Kidney epithelial cell (primary cell): ENCODE measurements at regions not wholly inside any gene's neighbourhood (a gene's known extent, or its start where the extent isn't known, plus 50 kb on each side); places are given as distances from the start of the nearest gene placed in this dataset.

ENCODE experiments used
- DNase-seq: peaks from one replicate; pipeline ENCODE4 v3.0.0-alpha.2; 2010; ENCODE audit warnings: low read depth
- H3K27me3 ChIP-seq: 2 replicates; pipeline ENCODE4 v1.6.0; 2011; ENCODE audit warnings: low read length; ENCODE audit not compliant: control insufficient read depth, insufficient read depth
- H3K36me3 ChIP-seq: 2 replicates; pipeline ENCODE4 v1.5.1; 2011; ENCODE audit warnings: low read length; ENCODE audit not compliant: control insufficient read depth, insufficient read depth
- H3K4me3 ChIP-seq: 2 replicates; pipeline ENCODE4 v1.5.1; 2011; ENCODE audit warnings: low read depth, mild to moderate bottlenecking, control low read depth, low read length
- TF ChIP-seq, protein P1 (sequence below): IDR thresholded peaks from 2 replicates; pipeline ENCODE4 v1.5.1; 2011; ENCODE audit warnings: mild to moderate bottlenecking, moderate library complexity, low read length, control low read depth, inconsistent platforms; ENCODE audit not compliant: insufficient read depth, poor library complexity, severe bottlenecking

DNA sequence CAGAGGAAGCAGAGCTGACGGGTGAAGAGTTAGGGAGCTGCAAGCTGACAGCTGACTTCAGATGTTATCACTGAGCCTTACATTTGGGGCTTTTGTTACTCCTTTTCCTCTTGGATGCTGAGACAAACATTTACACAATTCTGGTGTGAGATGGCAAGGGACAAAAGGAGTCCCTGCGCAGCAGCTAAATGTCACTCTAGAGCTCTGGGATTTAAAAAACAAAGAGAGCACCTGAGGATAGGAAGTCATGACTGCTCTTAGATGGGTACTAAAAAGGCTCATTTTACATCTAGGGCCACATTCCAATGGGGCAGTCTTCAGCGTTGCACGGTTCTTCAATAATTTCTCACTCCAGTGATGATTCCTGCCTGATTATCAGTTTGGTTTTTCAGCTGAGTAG lies 204.5 kb downstream of the RAB38 start:
- Histone ChIP-seq H3K36me3 (no peaks in the 10 kb centered on the region), H3K27me3 (no peaks in the 10 kb centered on the region), H3K4me3 (no peak overlapping the region)
- TF ChIP-seq, protein P1, sequence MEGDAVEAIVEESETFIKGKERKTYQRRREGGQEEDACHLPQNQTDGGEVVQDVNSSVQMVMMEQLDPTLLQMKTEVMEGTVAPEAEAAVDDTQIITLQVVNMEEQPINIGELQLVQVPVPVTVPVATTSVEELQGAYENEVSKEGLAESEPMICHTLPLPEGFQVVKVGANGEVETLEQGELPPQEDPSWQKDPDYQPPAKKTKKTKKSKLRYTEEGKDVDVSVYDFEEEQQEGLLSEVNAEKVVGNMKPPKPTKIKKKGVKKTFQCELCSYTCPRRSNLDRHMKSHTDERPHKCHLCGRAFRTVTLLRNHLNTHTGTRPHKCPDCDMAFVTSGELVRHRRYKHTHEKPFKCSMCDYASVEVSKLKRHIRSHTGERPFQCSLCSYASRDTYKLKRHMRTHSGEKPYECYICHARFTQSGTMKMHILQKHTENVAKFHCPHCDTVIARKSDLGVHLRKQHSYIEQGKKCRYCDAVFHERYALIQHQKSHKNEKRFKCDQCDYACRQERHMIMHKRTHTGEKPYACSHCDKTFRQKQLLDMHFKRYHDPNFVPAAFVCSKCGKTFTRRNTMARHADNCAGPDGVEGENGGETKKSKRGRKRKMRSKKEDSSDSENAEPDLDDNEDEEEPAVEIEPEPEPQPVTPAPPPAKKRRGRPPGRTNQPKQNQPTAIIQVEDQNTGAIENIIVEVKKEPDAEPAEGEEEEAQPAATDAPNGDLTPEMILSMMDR: no peak
- DNase-seq: no peak

DNA sequence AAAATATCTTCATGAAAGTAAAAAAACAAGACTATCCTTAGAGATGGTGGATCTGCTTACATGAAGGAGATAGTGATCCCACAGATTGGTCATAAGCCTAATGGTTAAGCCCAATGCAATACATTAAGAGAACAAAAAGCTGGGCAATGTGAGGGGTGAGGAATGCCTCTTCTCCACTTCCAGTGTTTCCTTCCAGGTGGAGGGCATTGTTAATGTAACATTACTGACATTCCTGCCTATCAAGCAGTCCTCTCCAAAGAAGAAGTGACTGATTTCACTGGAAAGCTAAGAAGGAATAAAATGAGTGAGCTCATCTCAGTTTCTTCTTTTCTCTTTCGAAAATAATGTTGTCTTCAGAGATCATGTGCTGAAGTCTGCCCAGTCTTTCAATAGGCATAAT lies 207.8 kb downstream of the RAB38 start:
- TF ChIP-seq, protein P1: no peak
- H3K4me3 ChIP-seq: no peak overlapping the region
- no peak for DNase-seq

DNA sequence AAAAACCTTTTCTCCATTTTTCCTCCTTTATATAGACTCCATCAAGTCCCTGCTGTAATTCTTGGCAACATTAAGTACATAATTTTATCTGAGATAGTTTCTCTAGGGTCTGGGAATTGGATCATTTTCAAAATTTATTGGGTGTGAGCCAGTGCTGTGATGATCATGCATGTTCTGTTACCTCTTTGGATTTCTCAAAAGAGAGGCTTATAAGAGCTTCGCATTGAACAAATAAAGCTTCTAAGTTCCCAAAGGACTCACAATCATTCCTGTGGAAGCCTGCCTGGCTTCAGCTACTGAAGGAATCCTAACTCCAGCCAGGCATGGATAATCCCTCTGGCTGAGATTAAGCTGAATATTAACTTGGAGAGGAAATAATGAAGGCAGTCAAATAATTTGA lies 208.5 kb downstream of the RAB38 start:
- Histone ChIP-seq H3K36me3 (no peaks in the 10 kb centered on the region), H3K27me3 (no peaks in the 10 kb centered on the region), H3K4me3 (no peak overlapping the region)
- TF ChIP-seq, protein P1: no peak
- no peak for DNase-seq

More for the DNA sequence above, 207.8 kb downstream of the RAB38 start:
- Histone ChIP-seq H3K27me3 (no peaks in the 10 kb centered on the region), H3K36me3 (no peaks in the 10 kb centered on the region)

DNA sequence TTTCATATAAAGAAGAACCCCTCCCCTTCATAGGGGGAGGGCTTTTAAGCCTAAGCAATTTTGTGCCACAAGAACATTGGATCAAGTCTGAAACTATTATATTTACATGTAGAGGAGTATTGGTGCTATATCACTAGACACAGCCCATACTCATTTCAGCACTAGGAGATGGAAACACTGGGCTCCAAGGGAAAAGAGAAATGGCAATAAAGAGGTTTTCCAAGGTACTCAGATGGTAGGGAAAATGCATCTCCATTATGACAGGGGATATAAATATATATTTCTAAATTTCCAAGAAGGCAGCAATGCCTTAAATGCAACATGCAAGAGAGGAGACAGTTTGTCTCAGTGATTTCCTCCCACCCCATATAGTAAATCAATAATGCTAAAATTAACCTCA lies 209.0 kb downstream of the RAB38 start:
- TF ChIP-seq, protein P1: no peak
- DNase-seq: no peak
- Histone ChIP-seq H3K4me3 (no peak overlapping the region), H3K27me3 (no peaks in the 10 kb centered on the region), H3K36me3 (no peaks in the 10 kb centered on the region)

DNA sequence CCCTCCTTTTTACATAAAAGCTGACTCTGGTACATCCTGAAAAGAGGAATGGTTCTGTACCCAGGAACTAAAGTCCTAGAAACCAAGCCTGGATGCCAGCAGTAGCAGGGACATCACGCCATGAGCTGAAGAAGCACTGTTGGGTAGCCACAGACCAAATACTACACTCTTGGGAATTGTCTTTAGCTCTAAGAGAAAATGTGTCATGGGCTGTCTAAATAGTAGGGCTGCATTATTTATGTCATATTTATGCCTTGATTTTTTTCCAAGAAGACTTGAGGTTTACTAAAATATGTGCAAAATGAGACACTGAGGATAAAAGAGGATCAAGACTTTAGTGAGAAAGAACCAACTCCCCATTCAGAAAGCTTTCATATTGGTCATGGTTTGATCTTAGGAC lies 213.6 kb downstream of the RAB38 start:
- Histone ChIP-seq H3K36me3 (no peaks in the 10 kb centered on the region), H3K27me3 (no peaks in the 10 kb centered on the region), H3K4me3 (no peak overlapping the region)
- no peak for DNase-seq
- TF ChIP-seq, protein P1: no peak

DNA sequence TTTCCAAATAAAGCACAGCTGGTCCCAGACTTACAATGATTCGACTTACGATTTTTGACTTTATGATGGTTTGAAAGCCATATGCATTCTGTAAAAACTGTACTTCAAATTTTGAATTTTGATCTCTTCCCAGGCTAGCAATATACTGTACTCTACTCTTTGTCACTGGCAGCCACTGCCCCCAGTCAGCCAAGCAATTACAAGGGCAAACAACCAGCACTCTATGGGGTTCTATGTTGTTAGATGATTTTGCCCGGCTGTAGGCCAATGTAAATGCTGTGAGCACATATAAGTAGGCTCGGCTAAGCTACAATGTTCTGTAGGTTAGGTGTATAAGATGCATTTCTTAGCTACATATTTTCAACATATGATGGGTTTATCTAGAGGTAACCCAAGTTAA lies 217.3 kb downstream of the RAB38 start:
- Histone ChIP-seq H3K36me3 (no peaks in the 10 kb centered on the region), H3K27me3 (no peaks in the 10 kb centered on the region), H3K4me3 (no peak overlapping the region)
- TF ChIP-seq, protein P1: no peak
- no peak for DNase-seq
